ENCODE measurements at regions not wholly inside any gene's neighbourhood (a gene's known extent, or its start where the extent isn't known, plus 50 kb on each side); places are given as distances from the start of the nearest gene placed in this dataset.

DNA sequence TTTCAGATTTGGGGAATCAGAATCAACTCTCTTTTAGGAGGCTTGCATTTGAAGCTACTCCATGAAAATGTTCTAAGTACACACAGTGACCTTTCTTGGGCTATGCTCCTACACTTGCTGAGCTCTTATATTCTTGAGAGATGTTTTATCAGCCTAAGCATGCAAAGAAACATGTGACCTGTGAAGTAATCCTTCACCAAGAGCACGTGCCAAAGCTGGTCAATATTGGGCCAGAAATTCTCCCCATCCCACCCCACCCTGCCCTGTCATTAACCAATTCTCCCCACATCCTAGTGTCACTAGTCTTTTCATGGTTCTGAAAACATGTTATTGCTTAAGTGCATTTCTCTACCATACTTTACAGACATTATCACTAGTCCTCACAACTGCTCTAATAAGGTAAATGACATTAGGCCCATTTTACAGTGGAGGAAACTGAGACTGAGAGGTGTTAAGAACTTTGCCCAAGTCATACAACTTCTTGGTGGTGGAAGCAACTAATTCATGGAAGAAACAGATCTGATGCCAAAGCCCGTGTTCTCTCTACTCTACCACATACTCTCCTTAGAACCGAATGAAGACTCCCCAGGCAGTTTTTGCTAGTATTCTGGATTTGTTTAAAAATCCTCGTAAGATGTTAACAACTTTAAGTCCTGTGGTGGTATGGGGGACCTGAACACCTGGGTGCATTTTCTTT, 200.6 kb downstream of the PTEN start:
- TF ChIP-seq, protein P1, sequence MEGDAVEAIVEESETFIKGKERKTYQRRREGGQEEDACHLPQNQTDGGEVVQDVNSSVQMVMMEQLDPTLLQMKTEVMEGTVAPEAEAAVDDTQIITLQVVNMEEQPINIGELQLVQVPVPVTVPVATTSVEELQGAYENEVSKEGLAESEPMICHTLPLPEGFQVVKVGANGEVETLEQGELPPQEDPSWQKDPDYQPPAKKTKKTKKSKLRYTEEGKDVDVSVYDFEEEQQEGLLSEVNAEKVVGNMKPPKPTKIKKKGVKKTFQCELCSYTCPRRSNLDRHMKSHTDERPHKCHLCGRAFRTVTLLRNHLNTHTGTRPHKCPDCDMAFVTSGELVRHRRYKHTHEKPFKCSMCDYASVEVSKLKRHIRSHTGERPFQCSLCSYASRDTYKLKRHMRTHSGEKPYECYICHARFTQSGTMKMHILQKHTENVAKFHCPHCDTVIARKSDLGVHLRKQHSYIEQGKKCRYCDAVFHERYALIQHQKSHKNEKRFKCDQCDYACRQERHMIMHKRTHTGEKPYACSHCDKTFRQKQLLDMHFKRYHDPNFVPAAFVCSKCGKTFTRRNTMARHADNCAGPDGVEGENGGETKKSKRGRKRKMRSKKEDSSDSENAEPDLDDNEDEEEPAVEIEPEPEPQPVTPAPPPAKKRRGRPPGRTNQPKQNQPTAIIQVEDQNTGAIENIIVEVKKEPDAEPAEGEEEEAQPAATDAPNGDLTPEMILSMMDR (IDR thresholded peaks at IDR 0.05; ENCODE audit: insufficient read depth, low read depth, low read length): no peak
- no peak overlapping the region for H3K4me3 ChIP-seq (ENCODE audit: low read depth, low read length)
- DNase-seq (ENCODE audit: low read depth): no peak

DNA sequence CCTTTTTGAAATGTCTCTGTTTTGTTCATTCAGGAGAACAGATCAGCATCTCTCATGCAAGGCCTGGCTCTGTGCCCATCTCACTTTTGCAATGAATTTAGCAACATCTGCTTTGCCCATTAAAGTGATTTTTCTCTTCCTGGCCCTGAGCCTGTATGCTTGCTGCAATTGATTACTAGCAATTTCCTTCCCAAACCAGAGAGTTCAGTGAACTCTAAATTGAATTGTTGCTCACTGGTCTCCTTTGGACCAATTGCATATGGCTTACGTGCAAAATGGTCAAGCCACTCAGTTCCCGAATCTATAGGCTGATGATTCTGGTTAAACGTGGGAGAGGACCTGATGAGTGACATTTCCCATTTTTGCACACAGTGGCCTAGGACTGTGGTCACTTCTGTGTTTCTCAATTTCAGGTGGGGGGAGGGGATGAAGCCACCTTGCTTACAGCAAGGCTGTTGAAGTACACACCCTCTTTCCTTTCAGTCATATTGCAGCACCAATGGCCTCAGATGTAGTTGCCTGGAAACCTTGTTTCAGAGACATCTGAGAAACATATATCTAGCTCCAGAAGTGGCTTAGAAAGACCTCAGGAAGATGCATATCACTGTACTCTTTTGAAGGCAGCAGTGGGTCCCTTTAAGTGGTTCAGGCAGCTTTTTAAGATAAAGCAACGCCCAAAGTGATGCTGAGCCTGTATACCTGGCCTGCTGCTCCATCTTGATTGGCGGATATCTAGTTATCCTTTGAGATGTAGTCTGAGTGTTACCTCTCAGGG, 201.4 kb downstream of the PTEN start:
- TF ChIP-seq, protein P1 (IDR thresholded peaks at IDR 0.05; ENCODE audit: insufficient read depth, low read depth, low read length): no peak
- no peak overlapping the region for H3K4me3 ChIP-seq (ENCODE audit: low read depth, low read length)
- peak; percentile 86 for DNase-seq (ENCODE audit: low read depth)

DNA sequence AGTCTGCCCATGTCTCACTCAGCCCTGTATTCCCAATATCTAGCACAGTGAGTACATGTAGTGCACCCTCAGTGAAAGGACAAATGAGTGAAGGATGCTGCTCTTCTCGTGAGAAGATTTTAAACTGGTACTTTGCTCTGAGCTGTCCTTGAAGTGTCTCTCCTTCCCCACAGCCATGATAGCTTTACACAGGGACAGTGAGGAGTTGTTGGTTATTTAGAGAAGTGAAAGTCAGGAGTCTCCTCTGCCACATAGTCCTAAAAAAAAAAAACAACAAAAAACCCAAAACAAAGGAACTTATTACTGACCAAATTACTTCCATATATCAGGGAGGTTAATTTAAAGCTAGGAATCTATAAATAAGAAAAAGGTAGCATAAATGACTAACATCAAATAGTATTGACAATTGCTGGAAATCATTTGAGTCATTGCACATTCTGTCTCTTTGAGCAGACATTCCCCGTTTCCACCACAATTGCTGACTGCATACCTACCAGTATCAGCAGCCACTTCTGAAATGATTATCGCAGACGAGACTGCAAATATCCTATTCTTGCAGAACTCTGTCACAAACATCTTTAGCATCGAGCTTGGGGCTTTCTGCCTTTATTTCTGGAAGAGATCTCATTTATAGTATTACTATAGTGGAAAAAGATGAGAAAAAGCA, 202.1 kb downstream of the PTEN start:
- no peak for DNase-seq (ENCODE audit: low read depth)
- TF ChIP-seq, protein P1 (IDR thresholded peaks at IDR 0.05; ENCODE audit: insufficient read depth, low read depth, low read length): no peak
- no peak overlapping the region for H3K4me3 ChIP-seq (ENCODE audit: low read depth, low read length)

DNA sequence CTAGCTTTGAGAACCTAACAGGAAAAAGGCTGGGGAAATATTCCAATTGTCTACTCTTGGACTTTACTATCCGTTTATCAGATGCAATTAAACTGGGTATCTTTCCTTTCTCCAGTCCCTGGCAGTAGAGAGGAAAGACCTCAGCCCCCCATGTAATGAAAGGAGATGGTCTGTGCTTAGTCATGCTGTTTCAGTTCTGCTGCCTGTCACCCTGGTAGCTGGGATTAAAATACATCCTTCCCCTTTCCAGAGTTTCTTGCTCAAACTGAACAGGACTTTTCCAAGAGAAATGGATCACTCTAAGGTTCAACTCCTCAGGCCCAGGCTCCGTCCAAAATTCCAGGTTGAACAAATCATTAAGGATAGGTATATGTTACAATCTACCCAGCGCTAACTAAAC, 202.9 kb downstream of the PTEN start:
- TF ChIP-seq, protein P1 (IDR thresholded peaks at IDR 0.05; ENCODE audit: insufficient read depth, low read depth, low read length): no peak
- no peak overlapping the region for H3K4me3 ChIP-seq (ENCODE audit: low read depth, low read length)

DNA sequence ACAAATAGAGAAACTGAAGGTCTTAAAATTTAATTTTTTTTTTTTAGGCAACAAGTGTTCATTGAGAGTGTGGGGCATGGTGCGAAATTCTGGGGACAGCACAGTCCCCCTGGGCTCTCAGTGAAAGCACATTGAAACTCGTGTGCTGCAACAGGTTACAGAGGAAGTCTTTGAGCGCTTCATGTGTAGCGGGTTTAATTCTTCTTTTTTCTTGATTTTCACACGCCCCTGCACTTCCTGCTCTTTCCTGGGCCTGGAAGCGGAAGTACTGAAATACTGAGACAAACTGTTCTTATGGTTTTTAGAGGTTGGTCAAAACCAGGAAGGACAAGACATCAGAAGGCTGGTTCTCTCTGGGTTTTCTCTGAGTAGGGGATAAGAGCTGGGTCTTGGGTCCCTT, 203.5 kb downstream of the PTEN start:
- no peak for DNase-seq (ENCODE audit: low read depth)
- TF ChIP-seq, protein P1 (IDR thresholded peaks at IDR 0.05; ENCODE audit: insufficient read depth, low read depth, low read length): no peak
- no peak overlapping the region for H3K4me3 ChIP-seq (ENCODE audit: low read depth, low read length)

More for the DNA sequence above, 202.9 kb downstream of the PTEN start:
- no peak for DNase-seq (ENCODE audit: low read depth)

DNA sequence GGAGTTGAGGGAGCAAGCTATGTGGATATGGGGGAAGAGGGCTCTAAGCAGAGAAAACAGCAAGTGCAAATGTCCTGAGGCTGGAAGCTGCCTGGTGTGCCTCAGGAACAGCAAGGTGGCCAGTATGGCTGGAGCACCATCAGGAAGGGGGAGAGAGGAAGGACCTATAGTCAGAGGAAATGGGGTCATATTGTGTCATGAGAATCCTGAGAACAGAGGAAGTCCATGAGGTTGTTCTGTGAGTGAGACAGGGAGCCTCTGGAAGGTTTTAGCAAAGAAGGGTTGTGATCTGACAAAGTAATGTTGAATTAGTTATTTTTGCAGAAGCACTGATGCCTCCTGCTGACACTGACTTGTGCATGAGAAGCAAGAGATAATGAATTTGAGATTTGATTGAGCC, 204.3 kb downstream of the PTEN start:
- TF ChIP-seq, protein P1 (IDR thresholded peaks at IDR 0.05; ENCODE audit: insufficient read depth, low read depth, low read length): no peak
- no peak for DNase-seq (ENCODE audit: low read depth)
- H3K4me3 ChIP-seq (ENCODE audit: low read depth, low read length): no peak overlapping the region

Measured in fibroblast of villous mesenchyme (primary cell).